ENCODE measurements at regions not wholly inside any gene's neighbourhood (a gene's known extent, or its start where the extent isn't known, plus 50 kb on each side); places are given as distances from the start of the nearest gene placed in this dataset.
A peak's percentile ranks its signal among the peaks of the same experiment; 100 is the strongest.

GRCh38 chr6:140504776-140505175 lies 1130.3 kb upstream of the CITED2 start:
- Mint-ChIP-seq H3K27ac (no peak overlapping the region), H3K4me1 (no peaks in the 10 kb centered on the region)
- WGBS, 2 experiments (ENCODE audit: insufficient coverage in 1 of 2, insufficient read length in 1 of 2), result 95 to 100% methylated on average over 1 of the region's 1 CpG

DNA sequence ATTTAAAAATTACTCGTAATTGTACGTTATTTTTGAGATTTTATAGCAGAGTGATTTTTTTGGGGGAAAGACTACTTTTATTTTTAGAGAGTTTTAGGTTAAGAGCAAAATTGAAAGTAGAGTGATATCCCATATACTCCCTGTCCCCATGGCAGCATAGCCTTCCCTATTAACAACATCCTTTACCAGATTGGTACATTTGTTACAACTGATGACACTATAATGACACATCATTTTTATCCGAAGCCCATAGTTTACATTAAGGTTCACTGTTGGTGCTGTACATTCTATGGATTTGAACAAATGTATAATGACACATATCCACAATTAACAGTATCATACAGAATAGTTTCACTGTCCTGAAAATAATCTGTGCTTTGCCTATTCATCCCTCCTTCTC lies 1126.4 kb upstream of the CITED2 start:
- WGBS, 2 experiments (ENCODE audit: insufficient coverage in 1 of 2, insufficient read length in 1 of 2), result 92 to 100% methylated on average over 2 to 3 of the region's 3 CpGs
- no peaks in the 10 kb centered on the region for H3K36me3 Mint-ChIP-seq (ENCODE audit: low read depth)

More at GRCh38 chr6:140504776-140505175, 1130.3 kb upstream of the CITED2 start:
- Histone ChIP-seq H3K27ac (ENCODE audit: low read depth, low read length) (no peak overlapping the region), H3K9me3 (ENCODE audit: control insufficient read depth, low read length) (no peaks in the 10 kb centered on the region), H3K27me3 (ENCODE audit: control insufficient read depth, insufficient read depth, low read length, poor library complexity, severe bottlenecking) (no peaks in the 10 kb centered on the region), H3K4me3 (ENCODE audit: low read length) (no peak overlapping the region), H3K36me3 (ENCODE audit: control insufficient read depth, insufficient read depth, low read length) (no peaks in the 10 kb centered on the region), H3K4me1 (ENCODE audit: control insufficient read depth, insufficient read depth, low read length) (no peaks in the 10 kb centered on the region), H3K9ac (ENCODE audit: extremely low read depth, low read length, poor library complexity, severe bottlenecking) (no peak overlapping the region)
- H3K36me3 Mint-ChIP-seq (ENCODE audit: low read depth), result no peaks in the 10 kb centered on the region
- no peak overlapping the region for H3K4me3 Mint-ChIP-seq
- DNase-seq, result no peak
- TF ChIP-seq CTCF (conservative IDR thresholded peaks at IDR 0.05), result no peak
- H3K27me3 Mint-ChIP-seq (ENCODE audit: insufficient read depth), result no peaks in the 10 kb centered on the region
- H3K9me3 Mint-ChIP-seq, result no peaks in the 10 kb centered on the region

GRCh38 chr6:140499607-140500006 lies 1125.2 kb upstream of the CITED2 start:
- TF ChIP-seq CTCF (conservative IDR thresholded peaks at IDR 0.05), result no peak
- Mint-ChIP-seq H3K4me1 (no peaks in the 10 kb centered on the region), H3K27ac (no peak overlapping the region), H3K9me3 (peaks cover under 1% of the 10 kb centered on the region), H3K27me3 (ENCODE audit: insufficient read depth) (no peaks in the 10 kb centered on the region), H3K4me3 (no peak overlapping the region), H3K36me3 (ENCODE audit: low read depth) (no peaks in the 10 kb centered on the region)
- Histone ChIP-seq H3K9me3 (ENCODE audit: control insufficient read depth, low read length) (no peaks in the 10 kb centered on the region), H3K27me3 (ENCODE audit: control insufficient read depth, insufficient read depth, low read length, poor library complexity, severe bottlenecking) (no peaks in the 10 kb centered on the region), H3K36me3 (ENCODE audit: control insufficient read depth, insufficient read depth, low read length) (no peaks in the 10 kb centered on the region), H3K27ac (ENCODE audit: low read depth, low read length) (no peak overlapping the region), H3K4me3 (ENCODE audit: low read length) (no peak overlapping the region), H3K4me1 (ENCODE audit: control insufficient read depth, insufficient read depth, low read length) (no peaks in the 10 kb centered on the region), H3K9ac (ENCODE audit: extremely low read depth, low read length, poor library complexity, severe bottlenecking) (no peak overlapping the region)
- 92% methylated on average over 1 of the region's 1 CpG; no CpG with 5 or more reads in 1 of the 2 experiments for WGBS, 2 experiments (ENCODE audit: insufficient coverage in 1 of 2, insufficient read length in 1 of 2)
- DNase-seq, result no peak

More for the DNA sequence above, 1126.4 kb upstream of the CITED2 start:
- Histone ChIP-seq H3K4me1 (ENCODE audit: control insufficient read depth, insufficient read depth, low read length) (no peaks in the 10 kb centered on the region), H3K9me3 (ENCODE audit: control insufficient read depth, low read length) (no peaks in the 10 kb centered on the region), H3K36me3 (ENCODE audit: control insufficient read depth, insufficient read depth, low read length) (no peaks in the 10 kb centered on the region), H3K9ac (ENCODE audit: extremely low read depth, low read length, poor library complexity, severe bottlenecking) (no peak overlapping the region), H3K27me3 (ENCODE audit: control insufficient read depth, insufficient read depth, low read length, poor library complexity, severe bottlenecking) (no peaks in the 10 kb centered on the region), H3K4me3 (ENCODE audit: low read length) (no peak overlapping the region), H3K27ac (ENCODE audit: low read depth, low read length) (no peak overlapping the region)
- Mint-ChIP-seq H3K4me1 (no peaks in the 10 kb centered on the region), H3K27me3 (ENCODE audit: insufficient read depth) (no peaks in the 10 kb centered on the region), H3K9me3 (no peaks in the 10 kb centered on the region), H3K4me3 (no peak overlapping the region), H3K27ac (peak overlapping the region; percentile 58)
- no peak for DNase-seq
- no peak for TF ChIP-seq CTCF (conservative IDR thresholded peaks at IDR 0.05)

Data from endodermal cell (in vitro differentiated cells).